ENCODE measurements at regions not wholly inside any gene's neighbourhood (a gene's known extent, or its start where the extent isn't known, plus 50 kb on each side); places are given as distances from the start of the nearest gene placed in this dataset.

- no peaks in the 10 kb centered on the region for H3K36me3 Mint-ChIP-seq (ENCODE audit: low read depth, unreplicated experiment)
- Histone ChIP-seq H3K9ac (ENCODE audit: low read length) (no peak overlapping the region), H3K36me3 (ENCODE audit: insufficient read depth, low read length) (no peaks in the 10 kb centered on the region), H3K4me2 (ENCODE audit: low read length) (no peak overlapping the region), H3K9me3 (ENCODE audit: insufficient read depth, low read depth, low read length) (no peaks in the 10 kb centered on the region), H3K4me3 (ENCODE audit: insufficient read depth, low read depth, low read length) (no peak overlapping the region), H3K27me3 (ENCODE audit: insufficient read depth, low read length) (no peaks in the 10 kb centered on the region), H3K79me2 (ENCODE audit: insufficient read depth, low read length) (no peaks in the 10 kb centered on the region), H3K4me1 (ENCODE audit: insufficient read depth, low read length) (peaks cover 7% of the 10 kb centered on the region), H4K20me1 (ENCODE audit: insufficient read depth, low read length) (no peaks in the 10 kb centered on the region), H2AFZ (ENCODE audit: low read depth, low read length) (no peak overlapping the region), H3K27ac (ENCODE audit: low read depth, low read length) (no peak overlapping the region)
- peaks cover 3% of the 10 kb centered on the region for H3K9me3 Mint-ChIP-seq (ENCODE audit: unreplicated experiment)
- no peak overlapping the region for H3K27ac Mint-ChIP-seq (ENCODE audit: unreplicated experiment)
- no peak overlapping the region for H3K4me3 Mint-ChIP-seq (ENCODE audit: unreplicated experiment)
- TF ChIP-seq EZH2 (IDR thresholded peaks at IDR 0.05; ENCODE audit: insufficient read depth, low read length): no peak
- TF ChIP-seq, protein P1, sequence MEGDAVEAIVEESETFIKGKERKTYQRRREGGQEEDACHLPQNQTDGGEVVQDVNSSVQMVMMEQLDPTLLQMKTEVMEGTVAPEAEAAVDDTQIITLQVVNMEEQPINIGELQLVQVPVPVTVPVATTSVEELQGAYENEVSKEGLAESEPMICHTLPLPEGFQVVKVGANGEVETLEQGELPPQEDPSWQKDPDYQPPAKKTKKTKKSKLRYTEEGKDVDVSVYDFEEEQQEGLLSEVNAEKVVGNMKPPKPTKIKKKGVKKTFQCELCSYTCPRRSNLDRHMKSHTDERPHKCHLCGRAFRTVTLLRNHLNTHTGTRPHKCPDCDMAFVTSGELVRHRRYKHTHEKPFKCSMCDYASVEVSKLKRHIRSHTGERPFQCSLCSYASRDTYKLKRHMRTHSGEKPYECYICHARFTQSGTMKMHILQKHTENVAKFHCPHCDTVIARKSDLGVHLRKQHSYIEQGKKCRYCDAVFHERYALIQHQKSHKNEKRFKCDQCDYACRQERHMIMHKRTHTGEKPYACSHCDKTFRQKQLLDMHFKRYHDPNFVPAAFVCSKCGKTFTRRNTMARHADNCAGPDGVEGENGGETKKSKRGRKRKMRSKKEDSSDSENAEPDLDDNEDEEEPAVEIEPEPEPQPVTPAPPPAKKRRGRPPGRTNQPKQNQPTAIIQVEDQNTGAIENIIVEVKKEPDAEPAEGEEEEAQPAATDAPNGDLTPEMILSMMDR (IDR thresholded peaks at IDR 0.05; ENCODE audit: insufficient read depth, low read depth, low read length): no peak
- H3K27me3 Mint-ChIP-seq (ENCODE audit: low read depth, unreplicated experiment): no peaks in the 10 kb centered on the region
- peaks cover 19% of the 10 kb centered on the region for H3K4me1 Mint-ChIP-seq (ENCODE audit: low read depth, unreplicated experiment)
- FAIRE-seq (no peak), DNase-seq (ENCODE audit: low read depth) (peak; percentile 38)
These were observed 332.4 kb upstream of the IGFBP3 start for GRCh38 chr7:46253520-46253919.

DNA sequence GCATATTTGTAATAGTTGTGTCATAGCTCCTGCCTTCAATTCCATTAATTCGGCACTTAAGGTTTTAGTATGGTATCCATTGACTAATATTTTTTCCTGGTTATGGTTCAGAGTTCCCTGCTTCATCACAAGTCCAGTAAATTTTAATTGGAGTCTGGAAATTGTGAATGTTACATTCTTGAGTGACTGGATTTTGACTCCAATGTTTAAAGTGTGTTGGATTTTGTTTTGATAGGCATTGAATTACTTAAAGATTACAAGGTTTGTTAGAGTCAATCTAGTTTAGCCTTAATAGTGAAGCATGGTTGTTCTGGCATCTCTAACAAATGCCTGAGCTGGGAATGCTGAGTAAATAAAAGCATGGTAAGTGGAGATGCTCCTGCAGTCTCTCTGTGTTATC, 326.6 kb upstream of the IGFBP3 start:
- FAIRE-seq: no peak
- Histone ChIP-seq H3K4me3 (ENCODE audit: insufficient read depth, low read depth, low read length) (no peak overlapping the region), H3K79me2 (ENCODE audit: insufficient read depth, low read length) (no peaks in the 10 kb centered on the region), H3K9me3 (ENCODE audit: insufficient read depth, low read depth, low read length) (no peaks in the 10 kb centered on the region), H3K27ac (ENCODE audit: low read depth, low read length) (no peak overlapping the region), H4K20me1 (ENCODE audit: insufficient read depth, low read length) (no peaks in the 10 kb centered on the region), H3K4me1 (ENCODE audit: insufficient read depth, low read length) (no peaks in the 10 kb centered on the region), H3K27me3 (ENCODE audit: insufficient read depth, low read length) (no peaks in the 10 kb centered on the region), H2AFZ (ENCODE audit: low read depth, low read length) (no peak overlapping the region), H3K36me3 (ENCODE audit: insufficient read depth, low read length) (no peaks in the 10 kb centered on the region), H3K9ac (ENCODE audit: low read length) (no peak overlapping the region), H3K4me2 (ENCODE audit: low read length) (no peak overlapping the region)
- Mint-ChIP-seq H3K4me1 (ENCODE audit: low read depth, unreplicated experiment) (peaks cover 10% of the 10 kb centered on the region), H3K27me3 (ENCODE audit: low read depth, unreplicated experiment) (no peaks in the 10 kb centered on the region), H3K9me3 (ENCODE audit: unreplicated experiment) (no peaks in the 10 kb centered on the region), H3K27ac (ENCODE audit: unreplicated experiment) (no peak overlapping the region), H3K36me3 (ENCODE audit: low read depth, unreplicated experiment) (no peaks in the 10 kb centered on the region), H3K4me3 (ENCODE audit: unreplicated experiment) (no peak overlapping the region)
- no peak for DNase-seq (ENCODE audit: low read depth)
- TF ChIP-seq, protein P1 (IDR thresholded peaks at IDR 0.05; ENCODE audit: insufficient read depth, low read depth, low read length): no peak
- no peak for TF ChIP-seq EZH2 (IDR thresholded peaks at IDR 0.05; ENCODE audit: insufficient read depth, low read length)

- TF ChIP-seq EZH2 (IDR thresholded peaks at IDR 0.05; ENCODE audit: insufficient read depth, low read length): no peak
- TF ChIP-seq, protein P1 (IDR thresholded peaks at IDR 0.05; ENCODE audit: insufficient read depth, low read depth, low read length): no peak
- Histone ChIP-seq H3K9ac (ENCODE audit: low read length) (no peak overlapping the region), H3K27ac (ENCODE audit: low read depth, low read length) (no peak overlapping the region), H3K27me3 (ENCODE audit: insufficient read depth, low read length) (no peaks in the 10 kb centered on the region), H4K20me1 (ENCODE audit: insufficient read depth, low read length) (no peaks in the 10 kb centered on the region), H3K79me2 (ENCODE audit: insufficient read depth, low read length) (no peaks in the 10 kb centered on the region), H3K4me3 (ENCODE audit: insufficient read depth, low read depth, low read length) (no peak overlapping the region), H3K9me3 (ENCODE audit: insufficient read depth, low read depth, low read length) (no peaks in the 10 kb centered on the region), H3K4me1 (ENCODE audit: insufficient read depth, low read length) (no peaks in the 10 kb centered on the region), H2AFZ (ENCODE audit: low read depth, low read length) (no peak overlapping the region), H3K36me3 (ENCODE audit: insufficient read depth, low read length) (no peaks in the 10 kb centered on the region), H3K4me2 (ENCODE audit: low read length) (no peak overlapping the region)
- Mint-ChIP-seq H3K4me1 (ENCODE audit: low read depth, unreplicated experiment) (peaks cover 10% of the 10 kb centered on the region), H3K36me3 (ENCODE audit: low read depth, unreplicated experiment) (no peaks in the 10 kb centered on the region), H3K27ac (ENCODE audit: unreplicated experiment) (no peak overlapping the region), H3K27me3 (ENCODE audit: low read depth, unreplicated experiment) (no peaks in the 10 kb centered on the region), H3K9me3 (ENCODE audit: unreplicated experiment) (no peaks in the 10 kb centered on the region), H3K4me3 (ENCODE audit: unreplicated experiment) (no peak overlapping the region)
- FAIRE-seq (no peak), DNase-seq (ENCODE audit: low read depth) (no peak)
These were observed 324.6 kb upstream of the IGFBP3 start for GRCh38 chr7:46245586-46246111.
